Hepatocyte (in vitro differentiated cells): ENCODE measurements at regions not wholly inside any gene's neighbourhood (a gene's known extent, or its start where the extent isn't known, plus 50 kb on each side); places are given as distances from the start of the nearest gene placed in this dataset.

Experiments used
- DNase-seq: peaks from one replicate; pipeline ENCODE4 v3.0.0-alpha.2; 2016; ENCODE audit warnings: low spot score
- H2AFZ ChIP-seq: fragments of 200-600 bp; sonication (generic); 2 replicates; pipeline ENCODE4 v1.6.0; 2016; ENCODE audit warnings: antibody characterized with exemption, mild to moderate bottlenecking
- H3K27ac ChIP-seq: fragments of 200-600 bp; sonication (generic); 2 replicates; pipeline ENCODE4 v1.5.1; 2016; ENCODE audit warnings: mild to moderate bottlenecking
- H3K27me3 ChIP-seq: fragments of 200-600 bp; sonication (generic); 2 replicates; pipeline ENCODE4 v1.6.1; 2016
- H3K36me3 ChIP-seq: fragments of 200-600 bp; sonication (generic); replicated peaks from 2 replicates; pipeline ENCODE4 v1.5.1; 2016; ENCODE audit warnings: low read depth; ENCODE audit not compliant: insufficient read depth
- H3K4me1 ChIP-seq: fragments of 200-600 bp; sonication (generic); 2 replicates; pipeline ENCODE4 v1.5.1; 2016; ENCODE audit warnings: mild to moderate bottlenecking, moderate library complexity; ENCODE audit not compliant: insufficient read depth
- H3K4me2 ChIP-seq: fragments of 200-600 bp; sonication (generic); 2 replicates; pipeline ENCODE4 v1.6.0; 2016
- H3K4me3 ChIP-seq: fragments of 200-600 bp; sonication (generic); 2 replicates; pipeline ENCODE4 v1.5.1; 2016; ENCODE audit warnings: mild to moderate bottlenecking
- H3K79me2 ChIP-seq: fragments of 200-600 bp; sonication (generic); 2 replicates; pipeline ENCODE4 v1.6.0; 2017; ENCODE audit warnings: mild to moderate bottlenecking
- H3K9me2 ChIP-seq: fragments of 200-600 bp; sonication (generic); replicated peaks from 2 replicates; pipeline ENCODE4 v1.6.0; 2017; ENCODE audit warnings: mild to moderate bottlenecking; ENCODE audit not compliant: insufficient read depth
- H3K9me3 ChIP-seq: fragments of 200-600 bp; sonication (generic); 2 replicates; pipeline ENCODE4 v1.5.1; 2016; ENCODE audit warnings: low read depth, mild to moderate bottlenecking
- H4K20me1 ChIP-seq: fragments of 200-600 bp; sonication (generic); 2 replicates; pipeline ENCODE4 v1.6.0; 2016; ENCODE audit warnings: mild to moderate bottlenecking; ENCODE audit not compliant: insufficient read depth, poor library complexity, severe bottlenecking
- EZH2 ChIP-seq: fragments of 200-600 bp; sonication (generic); IDR thresholded peaks from 2 replicates; pipeline ENCODE4 v1.6.1; 2016; ENCODE audit warnings: antibody characterized with exemption, mild to moderate bottlenecking, borderline replicate concordance
- EZH2phosphoT487 ChIP-seq: fragments of 200-600 bp; sonication (generic); IDR thresholded peaks from one replicate; pipeline ENCODE4 v1.6.1; 2018; ENCODE audit warnings: antibody characterized with exemption, mild to moderate bottlenecking, low read depth, moderate library complexity; ENCODE audit not compliant: unreplicated experiment, severe bottlenecking
- WGBS: methylation state at CpG from one replicate; pipeline ENCODE4 v1.1.6; 2016; ENCODE audit warnings: low lambda C conversion rate; ENCODE audit errors: missing lambda C conversion rate; 5-methylcytosine and 5-hydroxymethylcytosine counted together
- TF ChIP-seq, protein P1 (sequence below): fragments of 200-600 bp; sonication (generic); IDR thresholded peaks from 2 replicates; pipeline ENCODE4 v1.5.1; 2016; ENCODE audit warnings: antibody characterized with exemption, mild to moderate bottlenecking; ENCODE audit not compliant: poor library complexity

- no peaks in the 10 kb centered on the region for H3K36me3 ChIP-seq
- 65% methylated on average over 9 of the region's 9 CpGs for WGBS
- TF ChIP-seq, protein P1, sequence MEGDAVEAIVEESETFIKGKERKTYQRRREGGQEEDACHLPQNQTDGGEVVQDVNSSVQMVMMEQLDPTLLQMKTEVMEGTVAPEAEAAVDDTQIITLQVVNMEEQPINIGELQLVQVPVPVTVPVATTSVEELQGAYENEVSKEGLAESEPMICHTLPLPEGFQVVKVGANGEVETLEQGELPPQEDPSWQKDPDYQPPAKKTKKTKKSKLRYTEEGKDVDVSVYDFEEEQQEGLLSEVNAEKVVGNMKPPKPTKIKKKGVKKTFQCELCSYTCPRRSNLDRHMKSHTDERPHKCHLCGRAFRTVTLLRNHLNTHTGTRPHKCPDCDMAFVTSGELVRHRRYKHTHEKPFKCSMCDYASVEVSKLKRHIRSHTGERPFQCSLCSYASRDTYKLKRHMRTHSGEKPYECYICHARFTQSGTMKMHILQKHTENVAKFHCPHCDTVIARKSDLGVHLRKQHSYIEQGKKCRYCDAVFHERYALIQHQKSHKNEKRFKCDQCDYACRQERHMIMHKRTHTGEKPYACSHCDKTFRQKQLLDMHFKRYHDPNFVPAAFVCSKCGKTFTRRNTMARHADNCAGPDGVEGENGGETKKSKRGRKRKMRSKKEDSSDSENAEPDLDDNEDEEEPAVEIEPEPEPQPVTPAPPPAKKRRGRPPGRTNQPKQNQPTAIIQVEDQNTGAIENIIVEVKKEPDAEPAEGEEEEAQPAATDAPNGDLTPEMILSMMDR: no peak
- no peak for TF ChIP-seq EZH2phosphoT487
- TF ChIP-seq EZH2: no peak
- H3K9me2 ChIP-seq: no peaks in the 10 kb centered on the region
- H3K27ac ChIP-seq: no peak overlapping the region
- no peak overlapping the region for H3K4me3 ChIP-seq
- H4K20me1 ChIP-seq: no peaks in the 10 kb centered on the region
- no peaks in the 10 kb centered on the region for H3K4me1 ChIP-seq
- no peaks in the 10 kb centered on the region for H3K9me3 ChIP-seq
- H2AFZ ChIP-seq: peak overlapping the region; percentile 17
- peak overlapping the region; percentile 63 for H3K4me2 ChIP-seq
- peaks cover 8% of the 10 kb centered on the region for H3K27me3 ChIP-seq
- no peak for DNase-seq
- H3K79me2 ChIP-seq: no peaks in the 10 kb centered on the region
These were observed 81.4 kb downstream of the RCN1 start for GRCh38 chr11:32172041-32172847.

DNA sequence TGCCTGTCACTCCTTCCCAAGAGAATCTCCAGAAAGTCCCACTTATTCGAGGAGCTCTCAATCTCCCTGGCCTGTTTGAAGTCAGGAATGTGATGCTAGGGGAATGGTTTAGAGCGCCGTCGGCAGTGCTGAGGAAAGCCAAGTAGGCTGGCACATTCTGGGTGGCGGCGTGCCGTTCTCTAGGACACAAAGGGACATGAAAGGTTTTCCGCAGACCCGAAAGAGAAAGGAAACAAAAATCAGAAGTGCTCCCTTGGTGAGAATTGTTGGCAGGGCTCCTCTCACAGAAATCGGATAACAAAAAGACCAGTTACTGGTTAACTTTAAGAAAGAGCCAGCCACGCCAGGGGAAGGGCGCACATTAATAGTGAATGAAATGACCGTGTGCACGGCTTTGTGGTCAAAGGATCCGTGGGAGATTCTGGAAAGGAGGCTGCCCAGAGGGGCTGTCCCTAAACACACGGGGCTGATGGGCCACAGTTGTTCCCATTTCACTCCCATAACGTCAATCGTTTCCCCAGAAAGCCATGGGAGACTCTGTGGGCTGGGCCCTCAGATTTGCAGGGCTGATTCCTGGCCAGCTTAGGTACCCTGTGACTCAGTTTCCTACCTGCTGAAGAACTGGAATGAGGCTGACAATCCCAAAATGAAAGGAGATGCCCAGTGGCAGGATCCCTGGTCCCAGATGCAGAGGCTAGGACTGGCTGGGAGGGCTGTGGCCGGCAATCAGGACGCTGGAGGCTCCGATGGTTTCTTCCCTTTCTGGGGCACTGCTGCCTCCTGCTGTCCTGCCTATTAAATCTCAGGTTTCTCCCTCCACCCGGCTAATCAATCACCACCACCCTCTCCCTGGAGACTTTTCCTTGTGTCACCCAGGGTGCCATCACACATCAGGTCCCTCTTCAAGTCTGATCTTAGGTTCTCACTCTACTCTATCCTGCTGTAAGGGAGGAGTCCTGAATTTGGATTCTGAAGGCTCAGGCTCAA lies 82.3 kb downstream of the RCN1 start:
- H3K36me3 ChIP-seq: no peaks in the 10 kb centered on the region
- H3K4me2 ChIP-seq: peak overlapping the region; percentile 63
- whole genome bisulfite sequencing: 48% methylated on average over 22 of the region's 22 CpGs
- peak overlapping the region; percentile 17 for H2AFZ ChIP-seq
- H3K9me3 ChIP-seq: no peaks in the 10 kb centered on the region
- H3K4me3 ChIP-seq: no peak overlapping the region
- H3K4me1 ChIP-seq: no peaks in the 10 kb centered on the region
- H3K27ac ChIP-seq: no peak overlapping the region
- no peaks in the 10 kb centered on the region for H4K20me1 ChIP-seq
- no peaks in the 10 kb centered on the region for H3K79me2 ChIP-seq
- H3K9me2 ChIP-seq: no peaks in the 10 kb centered on the region
- peaks cover 8% of the 10 kb centered on the region for H3K27me3 ChIP-seq
- peak; percentile 80 for DNase-seq
- TF ChIP-seq, protein P1: peak; percentile 62
- TF ChIP-seq EZH2phosphoT487 (no peak), EZH2 (no peak)

DNA sequence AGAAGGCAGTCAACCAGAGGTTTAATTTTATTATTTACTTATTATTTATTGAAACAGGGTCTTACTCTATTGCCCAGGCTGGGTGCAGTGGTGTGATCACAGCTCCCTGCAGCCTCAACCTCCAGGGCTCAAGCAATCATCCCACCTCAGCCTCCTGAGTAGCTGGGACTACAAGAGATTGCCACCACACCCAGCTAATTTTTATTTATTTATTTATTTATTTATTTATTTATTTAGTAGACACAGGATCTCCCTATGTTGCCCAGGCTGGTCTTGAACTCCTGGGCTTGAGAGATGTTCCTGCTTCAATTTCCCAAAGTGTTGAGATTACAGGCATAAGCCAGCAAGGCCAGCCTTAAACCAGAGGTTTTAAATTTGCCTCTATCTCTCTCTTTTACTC lies 83.1 kb downstream of the RCN1 start:
- H3K36me3 ChIP-seq: no peaks in the 10 kb centered on the region
- H4K20me1 ChIP-seq: no peaks in the 10 kb centered on the region
- H2AFZ ChIP-seq: no peak overlapping the region
- no peak overlapping the region for H3K4me3 ChIP-seq
- H3K9me2 ChIP-seq: no peaks in the 10 kb centered on the region
- H3K4me1 ChIP-seq: no peaks in the 10 kb centered on the region
- no peak overlapping the region for H3K4me2 ChIP-seq
- no peak for DNase-seq
- no peaks in the 10 kb centered on the region for H3K9me3 ChIP-seq
- H3K79me2 ChIP-seq: no peaks in the 10 kb centered on the region
- H3K27me3 ChIP-seq: peaks cover 8% of the 10 kb centered on the region
- no peak overlapping the region for H3K27ac ChIP-seq
- TF ChIP-seq EZH2: no peak
- TF ChIP-seq, protein P1: no peak
- no peak for TF ChIP-seq EZH2phosphoT487
